Esophagus squamous epithelium (tissue), 5 donors: ENCODE measurements at regions not wholly inside any gene's neighbourhood (a gene's known extent, or its start where the extent isn't known, plus 50 kb on each side); places are given as distances from the start of the nearest gene placed in this dataset.
"Not testable (repeated sequence)": the region's sequence is repeated elsewhere in the genome, so short reads cannot be mapped to it uniquely, and the experiment has no call there.

Source experiments
- DNase-seq: peaks from one replicate; lab custom pipeline; 2025; lab: John Stamatoyannopoulos, UW
- H3K27ac ChIP-seq, 4 donors: fragments of 200-600 bp; sonication (generic); one replicate each; pipeline ENCODE4 v1.5.1; 2016 to 2019; ENCODE audit warnings: mild to moderate bottlenecking in 1 of 4
- H3K27me3 ChIP-seq, 4 donors: fragments of 200-600 bp; sonication (generic); 1 replicate in 3 of 4; 2 replicates in 1 of 4; pipeline versions ENCODE4 v1.5.1 to v1.6.0; 2017 to 2021; ENCODE audit warnings: antibody characterized with exemption in 1 of 4
- H3K36me3 ChIP-seq, 3 donors: fragments of 200-600 bp; sonication (generic); one replicate each; pipeline ENCODE4 v1.5.1; 2016 to 2019
- H3K4me1 ChIP-seq, 3 donors: fragments of 200-600 bp; sonication (generic); one replicate each; pipeline ENCODE4 v1.5.1; 2017 to 2019
- H3K4me3 ChIP-seq, 4 donors: fragments of 200-600 bp; sonication (generic); 1 replicate in 3 of 4; 2 replicates in 1 of 4; pipeline ENCODE4 v1.5.1; 2016 to 2019; ENCODE audit warnings: mild to moderate bottlenecking in 2 of 4, moderate library complexity in 1 of 4
- H3K9me3 ChIP-seq, 3 donors: fragments of 200-600 bp; sonication (generic); one replicate each; pipeline ENCODE4 v1.5.1; 2016 to 2019
- CTCF ChIP-seq, 6 experiments: fragments of 450-650 bp in 4 of 6; fragments of 200-600 bp in 2 of 6; sonication (generic) in 2 of 6; IDR thresholded peaks; one replicate each; pipeline ENCODE4 v1.5.1; 2016 to 2019; ENCODE audit warnings: antibody characterized with exemption in 6 of 6, mild to moderate bottlenecking in 4 of 6, moderate library complexity in 4 of 6
- POLR2A ChIP-seq, 4 donors: fragments of 450-650 bp; IDR thresholded peaks; one replicate each; pipeline ENCODE4 v1.6.1; 2017; ENCODE audit warnings: antibody characterized with exemption in 4 of 4, mild to moderate bottlenecking in 4 of 4, moderate library complexity in 3 of 4
- WGBS, 2 donors: methylation state at CpG; one replicate each; pipeline ENCODE4 v1.1.5; 2018; 5-methylcytosine and 5-hydroxymethylcytosine counted together
- intact Hi-C: fragments of 100-400 bp; cut with DNase I; formaldehyde crosslinking; loops from one replicate; pipeline ENCODE4 v1.15.0; 2022
- donor health status: DM: yes; HTN: yes; CAD: no.

GRCh38 chr5:121638126-121638525 is 213.6 kb upstream of the FTMT start:
- DNase-seq = no peak
- 64 to 66% methylated on average over 2 of the region's 2 CpGs for WGBS, 2 donors
- Histone ChIP-seq H3K9me3 (no peaks in the 10 kb centered on the region), H3K4me1 (no peaks in the 10 kb centered on the region), H3K4me3 (no peak overlapping the region), H3K36me3 (no peaks in the 10 kb centered on the region), H3K27me3 (no peaks in the 10 kb centered on the region), H3K27ac (no peak overlapping the region)
- intact Hi-C loops = no loop called here
- TF ChIP-seq POLR2A (IDR thresholded peaks at IDR 0.05) = no peak
- TF ChIP-seq CTCF (IDR thresholded peaks at IDR 0.05) = no peak

- Histone ChIP-seq H3K36me3 (no peaks in the 10 kb centered on the region), H3K9me3 (no peaks in the 10 kb centered on the region), H3K4me3 (no peak overlapping the region), H3K27me3 (no peaks in the 10 kb centered on the region), H3K27ac (no peak overlapping the region), H3K4me1 (no peaks in the 10 kb centered on the region)
- TF ChIP-seq POLR2A (IDR thresholded peaks at IDR 0.05) (no peak), CTCF (IDR thresholded peaks at IDR 0.05) (no peak)
- 56% methylated on average over 1 of the region's 1 CpG; no CpG with 5 or more reads in 1 of the 2 donors for WGBS, 2 donors
- intact Hi-C loops = no loop called here
- DNase-seq = no peak
Observed at GRCh38 chr5:121640298-121640697, 211.4 kb upstream of the FTMT start.

- no peak overlapping the region for H3K27ac ChIP-seq
- H3K4me1 ChIP-seq = no peaks in the 10 kb centered on the region
- H3K36me3 ChIP-seq = no peaks in the 10 kb centered on the region
- TF ChIP-seq POLR2A (IDR thresholded peaks at IDR 0.05) (no peak), CTCF (IDR thresholded peaks at IDR 0.05) (no peak)
- H3K9me3 ChIP-seq = no peaks in the 10 kb centered on the region
- intact Hi-C loops = no loop called here
- no peak for DNase-seq
- H3K27me3 ChIP-seq = no peaks in the 10 kb centered on the region
- H3K4me3 ChIP-seq = no peak overlapping the region
Observed at GRCh38 chr5:121658221-121658620, 193.5 kb upstream of the FTMT start.

GRCh38 chr5:121660142-121660541 is 191.5 kb upstream of the FTMT start:
- no peaks in the 10 kb centered on the region for H3K4me1 ChIP-seq
- no peak overlapping the region for H3K27ac ChIP-seq
- no peak overlapping the region for H3K4me3 ChIP-seq
- DNase-seq = no peak
- 54 to 78% methylated on average over 3 to 4 of the region's 6 CpGs for WGBS, 2 donors
- H3K9me3 ChIP-seq = no peaks in the 10 kb centered on the region
- intact Hi-C loops = no loop called here
- no peaks in the 10 kb centered on the region for H3K36me3 ChIP-seq
- H3K27me3 ChIP-seq = no peaks in the 10 kb centered on the region
- no peak for TF ChIP-seq POLR2A (IDR thresholded peaks at IDR 0.05)
- no peak for TF ChIP-seq CTCF (IDR thresholded peaks at IDR 0.05)

GRCh38 chr5:121665542-121665941 is 186.1 kb upstream of the FTMT start:
- H3K36me3 ChIP-seq, H3K27me3 ChIP-seq, DNase-seq, H3K4me3 ChIP-seq, H3K27ac ChIP-seq, intact Hi-C loops, H3K4me1 ChIP-seq, H3K9me3 ChIP-seq: not testable (repeated sequence)
- 83 to 95% methylated on average over 4 of the region's 4 CpGs for WGBS, 2 donors

- Histone ChIP-seq H3K27ac (no peak overlapping the region), H3K9me3 (no peaks in the 10 kb centered on the region), H3K27me3 (no peaks in the 10 kb centered on the region), H3K4me3 (no peak overlapping the region), H3K36me3 (no peaks in the 10 kb centered on the region), H3K4me1 (no peaks in the 10 kb centered on the region)
- WGBS, 2 donors = 55 to 59% methylated on average over 3 of the region's 3 CpGs
- no peak for TF ChIP-seq POLR2A (IDR thresholded peaks at IDR 0.05)
- TF ChIP-seq CTCF (IDR thresholded peaks at IDR 0.05) = no peak
- no peak for DNase-seq
- intact Hi-C loops = no loop called here
Observed at GRCh38 chr5:121667292-121667691, 184.4 kb upstream of the FTMT start.
